HEK293T (cell line): ENCODE measurements at regions not wholly inside any gene's neighbourhood (a gene's known extent, or its start where the extent isn't known, plus 50 kb on each side); places are given as distances from the start of the nearest gene placed in this dataset.

Experiments used
- CTCF ChIA-PET: fragments of 350-600 bp; formaldehyde crosslinking; extraction: SDS; loops from one replicate; lab custom pipeline; 2021; ENCODE audit warnings: antibody characterized with exemption, inconsistent platforms; lab: Yijun Ruan, JAX
- POLR2A ChIA-PET: fragments of 350-600 bp; formaldehyde crosslinking; extraction: SDS; loops from one replicate; lab custom pipeline; 2020; ENCODE audit warnings: antibody characterized with exemption, inconsistent platforms; lab: Yijun Ruan, JAX
- DNase-seq: peaks from one replicate; pipeline ENCODE4 v3.0.0; 2012; ENCODE audit warnings: mixed read lengths; ENCODE audit errors: extremely low spot score
- ARNT ChIP-seq: fragments of 450-650 bp; IDR thresholded peaks from 2 replicates; pipeline ENCODE4 v1.6.1; 2017; ENCODE audit warnings: mild to moderate bottlenecking
- BHLHE40 ChIP-seq: fragments of 450-650 bp; IDR thresholded peaks from 2 replicates; pipeline ENCODE4 v1.6.1; 2016; ENCODE audit warnings: mild to moderate bottlenecking, moderate library complexity, borderline replicate concordance
- CTBP1 ChIP-seq: fragments of 450-650 bp; IDR thresholded peaks from 2 replicates; pipeline ENCODE4 v1.6.1; 2016; ENCODE audit warnings: borderline replicate concordance
- ELF4 ChIP-seq: fragments of 450-650 bp; IDR thresholded peaks from 2 replicates; pipeline ENCODE4 v1.6.1; 2017; ENCODE audit warnings: antibody characterized with exemption
- FOXA1 ChIP-seq: fragments of 450-650 bp; IDR thresholded peaks from 2 replicates; pipeline ENCODE4 v1.6.1; 2016; ENCODE audit warnings: mild to moderate bottlenecking
- FOXK2 ChIP-seq: fragments of 450-650 bp; IDR thresholded peaks from 2 replicates; pipeline ENCODE4 v1.6.1; 2016; ENCODE audit warnings: mild to moderate bottlenecking
- FOXM1 ChIP-seq: fragments of 450-650 bp; IDR thresholded peaks from 2 replicates; pipeline ENCODE4 v1.6.1; 2017; ENCODE audit warnings: mild to moderate bottlenecking, borderline replicate concordance
- HDGF ChIP-seq: fragments of 450-650 bp; IDR thresholded peaks from 2 replicates; pipeline ENCODE4 v1.6.1; 2017; ENCODE audit warnings: antibody characterized with exemption, borderline replicate concordance
- L3MBTL2 ChIP-seq: fragments of 450-650 bp; conservative IDR thresholded peaks from 2 replicates; pipeline ENCODE4 v1.6.1; 2016; ENCODE audit warnings: mild to moderate bottlenecking
- LEF1 ChIP-seq: fragments of 450-650 bp; IDR thresholded peaks from 2 replicates; pipeline ENCODE4 v1.6.1; 2017; ENCODE audit warnings: mild to moderate bottlenecking, borderline replicate concordance
- NFRKB ChIP-seq: fragments of 450-650 bp; IDR thresholded peaks from 2 replicates; pipeline ENCODE4 v1.6.1; 2016; ENCODE audit warnings: mild to moderate bottlenecking, moderate library complexity
- SP1 ChIP-seq: fragments of 450-650 bp; IDR thresholded peaks from 2 replicates; pipeline ENCODE4 v1.6.1; 2017
- SUZ12 ChIP-seq: fragments of 450-650 bp; IDR thresholded peaks from 2 replicates; pipeline ENCODE4 v1.6.1; 2016; ENCODE audit warnings: mild to moderate bottlenecking
- TARDBP ChIP-seq: fragments of 450-650 bp; IDR thresholded peaks from 2 replicates; pipeline ENCODE4 v1.6.1; 2016
- ZNF384 ChIP-seq: fragments of 450-650 bp; IDR thresholded peaks from 2 replicates; pipeline ENCODE4 v1.6.1; 2016
- TF ChIP-seq, protein P1 (sequence below): fragments of 450-650 bp; IDR thresholded peaks from 2 replicates; pipeline ENCODE4 v1.6.1; 2016

DNA sequence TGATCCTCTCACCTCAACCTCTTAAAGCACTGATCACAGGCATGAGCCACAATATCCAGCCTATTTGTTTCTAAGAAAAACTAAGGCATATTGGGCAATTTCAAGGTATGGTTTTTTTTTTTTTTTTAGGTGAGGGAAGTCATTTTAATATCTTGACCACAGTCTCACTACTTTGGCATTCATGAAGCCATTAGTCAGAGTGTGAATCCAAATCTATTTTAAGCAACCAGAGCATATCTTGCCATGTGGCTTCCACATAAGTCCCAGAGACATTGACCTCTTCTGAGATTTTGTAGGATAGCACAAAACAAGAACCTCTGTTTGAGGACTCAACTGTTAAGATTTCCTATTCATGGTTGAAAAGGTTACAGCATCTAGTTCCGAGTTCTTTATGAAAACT is 130.3 kb upstream of the RBM19 start:
- ChIA-PET CTCF (no interaction called here), POLR2A (no interaction called here)

DNA sequence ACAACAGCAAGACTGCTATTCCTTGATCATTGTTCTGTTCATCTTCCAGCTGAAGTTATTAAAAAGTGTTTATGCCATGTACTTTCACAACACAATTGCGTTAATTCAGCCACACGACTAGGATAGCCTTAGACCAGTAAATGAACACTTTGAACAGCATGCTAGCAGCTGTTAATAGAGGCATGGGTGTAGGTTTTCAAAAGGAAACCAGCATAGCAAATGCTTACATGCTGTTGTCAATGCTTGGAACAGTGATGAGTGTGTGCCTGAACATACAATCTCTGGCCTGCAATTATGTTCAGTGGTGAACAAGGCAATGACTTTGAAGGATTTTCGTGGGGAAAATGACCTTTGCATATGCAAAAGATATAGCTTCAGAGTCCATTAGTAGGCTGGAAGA is 127.4 kb upstream of the RBM19 start:
- TF ChIP-seq SUZ12, result no peak
- TF ChIP-seq, protein P1, sequence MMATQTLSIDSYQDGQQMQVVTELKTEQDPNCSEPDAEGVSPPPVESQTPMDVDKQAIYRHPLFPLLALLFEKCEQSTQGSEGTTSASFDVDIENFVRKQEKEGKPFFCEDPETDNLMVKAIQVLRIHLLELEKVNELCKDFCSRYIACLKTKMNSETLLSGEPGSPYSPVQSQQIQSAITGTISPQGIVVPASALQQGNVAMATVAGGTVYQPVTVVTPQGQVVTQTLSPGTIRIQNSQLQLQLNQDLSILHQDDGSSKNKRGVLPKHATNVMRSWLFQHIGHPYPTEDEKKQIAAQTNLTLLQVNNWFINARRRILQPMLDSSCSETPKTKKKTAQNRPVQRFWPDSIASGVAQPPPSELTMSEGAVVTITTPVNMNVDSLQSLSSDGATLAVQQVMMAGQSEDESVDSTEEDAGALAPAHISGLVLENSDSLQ, result no peak
- TF ChIP-seq SP1, result no peak
- TF ChIP-seq ZNF384, result no peak
- TF ChIP-seq HDGF, result no peak
- no peak for TF ChIP-seq NFRKB
- no peak for TF ChIP-seq LEF1
- no peak for TF ChIP-seq BHLHE40
- TF ChIP-seq ELF4, result no peak
- TF ChIP-seq CTBP1, result no peak
- TF ChIP-seq FOXM1, result no peak
- TF ChIP-seq ARNT, result no peak
- no peak for TF ChIP-seq FOXA1
- no peak for TF ChIP-seq TARDBP
- TF ChIP-seq FOXK2, result no peak
- CTCF ChIA-PET, result no interaction called here

More for the DNA sequence above, 130.3 kb upstream of the RBM19 start:
- no peak for DNase-seq
- TF ChIP-seq TARDBP (no peak), NFRKB (no peak), FOXK2 (no peak), HDGF (no peak), ELF4 (no peak), L3MBTL2 (no peak), LEF1 (no peak), FOXM1 (no peak), ZNF384 (no peak), SUZ12 (no peak), BHLHE40 (no peak), SP1 (no peak), CTBP1 (no peak), ARNT (no peak), FOXA1 (no peak)
- TF ChIP-seq, protein P1, result no peak

DNA sequence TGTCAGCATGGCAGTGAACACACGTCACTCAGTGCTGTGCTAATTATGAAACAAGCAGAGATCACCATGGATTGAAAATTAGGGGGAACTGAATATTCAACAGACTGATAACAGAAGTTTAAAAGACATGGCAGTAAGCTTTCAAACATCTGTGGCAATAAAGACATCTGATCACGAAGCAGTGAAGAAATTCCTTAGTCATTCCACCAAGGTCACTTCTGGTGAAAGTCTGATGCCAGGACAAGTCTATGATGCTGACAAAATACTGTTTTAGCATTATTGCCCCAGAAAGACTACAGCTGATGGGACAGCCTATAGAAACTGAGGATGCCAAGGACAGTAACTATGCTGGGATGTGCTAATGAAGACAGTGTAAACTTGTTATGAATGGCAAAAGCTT is 126.9 kb upstream of the RBM19 start:
- DNase-seq, result no peak
- ChIA-PET POLR2A (no interaction called here), CTCF (no interaction called here)
- TF ChIP-seq, protein P1, result no peak
- TF ChIP-seq TARDBP, result no peak
- TF ChIP-seq FOXA1, result no peak
- no peak for TF ChIP-seq FOXK2
- TF ChIP-seq HDGF, result no peak
- TF ChIP-seq ARNT, result no peak

More for the DNA sequence above, 127.4 kb upstream of the RBM19 start:
- DNase-seq, result no peak
- POLR2A ChIA-PET, result no interaction called here

DNA sequence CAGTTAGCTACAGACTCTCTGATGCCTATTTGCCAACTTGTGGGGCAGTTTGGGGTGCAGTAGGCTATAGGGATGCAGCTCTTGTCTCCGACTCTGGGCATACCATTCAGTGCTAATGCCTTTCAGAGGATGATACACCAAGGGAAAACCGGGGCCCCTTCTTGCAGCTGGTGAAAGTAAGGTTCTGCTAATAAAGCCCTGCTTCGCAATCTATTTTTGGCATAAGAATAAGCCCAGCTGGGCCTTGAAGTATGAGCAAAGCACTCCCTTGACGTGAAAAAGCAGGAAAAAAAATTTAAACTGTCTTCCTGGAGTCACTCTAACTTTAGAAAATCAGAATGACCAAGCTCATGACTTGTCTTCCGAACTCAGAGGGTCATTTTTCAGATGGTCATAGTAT is 124.1 kb upstream of the RBM19 start:
- ChIA-PET POLR2A (no interaction called here), CTCF (no interaction called here)
- TF ChIP-seq ELF4, result no peak
- TF ChIP-seq L3MBTL2, result no peak
- no peak for TF ChIP-seq FOXK2
- no peak for TF ChIP-seq LEF1
- no peak for TF ChIP-seq FOXA1
- no peak for TF ChIP-seq SP1
- no peak for TF ChIP-seq FOXM1
- no peak for TF ChIP-seq SUZ12
- TF ChIP-seq, protein P1, result no peak
- TF ChIP-seq NFRKB, result no peak
- no peak for TF ChIP-seq CTBP1
- TF ChIP-seq TARDBP, result no peak
- no peak for TF ChIP-seq HDGF
- TF ChIP-seq ZNF384, result no peak
- no peak for TF ChIP-seq ARNT
- no peak for TF ChIP-seq BHLHE40
- DNase-seq, result no peak

DNA sequence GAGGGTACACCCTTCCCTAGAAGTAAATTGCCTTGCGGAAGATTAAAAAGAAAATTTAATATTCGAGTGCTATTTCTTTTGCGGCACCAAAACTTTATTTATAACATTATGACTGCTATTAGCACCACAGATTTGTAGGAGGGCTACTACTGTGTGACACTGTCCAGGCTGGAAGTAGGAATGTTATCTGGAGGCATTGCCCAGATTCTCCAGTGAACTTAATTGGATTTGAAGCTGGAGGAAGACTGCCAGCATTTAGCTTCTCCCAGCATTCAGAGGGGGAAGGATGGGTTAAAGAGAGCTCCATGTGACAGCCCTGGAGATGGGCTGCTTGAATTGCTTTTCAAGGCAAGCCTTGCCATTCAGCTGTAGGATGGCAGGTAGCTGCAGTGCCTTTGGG is 107.0 kb upstream of the RBM19 start:
- ChIA-PET POLR2A (no interaction called here), CTCF (no interaction called here)
- no peak for DNase-seq
- TF ChIP-seq FOXA1, result no peak
- TF ChIP-seq LEF1, result no peak
- no peak for TF ChIP-seq FOXK2
- no peak for TF ChIP-seq HDGF
- no peak for TF ChIP-seq ZNF384
- no peak for TF ChIP-seq BHLHE40
- no peak for TF ChIP-seq NFRKB
- no peak for TF ChIP-seq CTBP1
- no peak for TF ChIP-seq SP1
- TF ChIP-seq TARDBP, result no peak

DNA sequence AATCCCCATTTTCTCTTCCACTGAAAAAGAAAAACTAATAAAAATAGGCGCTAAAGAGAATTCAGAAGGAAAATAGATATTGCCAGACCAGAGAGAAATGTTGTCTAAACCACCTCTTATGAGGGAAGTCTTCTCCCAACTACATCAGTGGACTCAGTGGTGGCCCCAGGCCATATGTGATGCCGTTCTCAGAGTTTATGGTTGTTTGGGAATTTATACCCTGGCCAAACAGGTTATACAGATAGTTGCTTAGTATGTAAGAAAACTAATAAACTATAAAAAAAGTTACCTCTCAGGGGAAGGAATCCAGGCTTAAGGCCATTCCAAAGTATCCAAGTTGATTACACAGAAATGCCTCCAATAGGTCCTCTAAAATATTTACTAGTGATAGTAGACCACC is 103.4 kb upstream of the RBM19 start:
- ChIA-PET CTCF (no interaction called here), POLR2A (no interaction called here)
- TF ChIP-seq FOXM1 (no peak), TARDBP (no peak)
- TF ChIP-seq, protein P1, result no peak
- DNase-seq, result no peak
